ENCODE measurements at regions not wholly inside any gene's neighbourhood (a gene's known extent, or its start where the extent isn't known, plus 50 kb on each side); places are given as distances from the start of the nearest gene placed in this dataset.

DNA sequence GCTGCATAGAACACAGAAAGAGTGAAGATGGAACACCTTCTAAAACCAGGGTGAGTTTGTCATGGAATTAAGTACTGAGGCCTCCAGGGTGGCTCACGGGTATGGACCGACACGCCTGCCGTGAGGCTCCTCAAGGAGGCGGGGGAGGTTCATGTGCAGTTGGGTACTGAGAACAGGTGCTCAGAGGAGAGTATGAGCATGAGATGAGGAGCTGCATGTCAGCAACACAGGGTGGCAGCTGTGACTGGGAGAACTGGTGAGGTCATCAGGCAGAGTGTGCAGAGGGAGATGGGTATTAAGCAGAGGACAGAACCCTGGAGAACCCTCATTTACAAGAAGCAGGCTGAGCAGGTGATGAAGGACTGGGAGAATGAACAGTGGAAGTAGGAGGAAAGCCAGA lies 63.2 kb upstream of the KLHL29 start:
- no peak overlapping the region for H3K4me3 ChIP-seq (ENCODE audit: low read length)
- no peak for DNase-seq (ENCODE audit: low read depth)
- TF ChIP-seq, protein P1, sequence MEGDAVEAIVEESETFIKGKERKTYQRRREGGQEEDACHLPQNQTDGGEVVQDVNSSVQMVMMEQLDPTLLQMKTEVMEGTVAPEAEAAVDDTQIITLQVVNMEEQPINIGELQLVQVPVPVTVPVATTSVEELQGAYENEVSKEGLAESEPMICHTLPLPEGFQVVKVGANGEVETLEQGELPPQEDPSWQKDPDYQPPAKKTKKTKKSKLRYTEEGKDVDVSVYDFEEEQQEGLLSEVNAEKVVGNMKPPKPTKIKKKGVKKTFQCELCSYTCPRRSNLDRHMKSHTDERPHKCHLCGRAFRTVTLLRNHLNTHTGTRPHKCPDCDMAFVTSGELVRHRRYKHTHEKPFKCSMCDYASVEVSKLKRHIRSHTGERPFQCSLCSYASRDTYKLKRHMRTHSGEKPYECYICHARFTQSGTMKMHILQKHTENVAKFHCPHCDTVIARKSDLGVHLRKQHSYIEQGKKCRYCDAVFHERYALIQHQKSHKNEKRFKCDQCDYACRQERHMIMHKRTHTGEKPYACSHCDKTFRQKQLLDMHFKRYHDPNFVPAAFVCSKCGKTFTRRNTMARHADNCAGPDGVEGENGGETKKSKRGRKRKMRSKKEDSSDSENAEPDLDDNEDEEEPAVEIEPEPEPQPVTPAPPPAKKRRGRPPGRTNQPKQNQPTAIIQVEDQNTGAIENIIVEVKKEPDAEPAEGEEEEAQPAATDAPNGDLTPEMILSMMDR (conservative IDR thresholded peaks at IDR 0.05; ENCODE audit: low read depth, low read length): no peak

- TF ChIP-seq, protein P1 (conservative IDR thresholded peaks at IDR 0.05; ENCODE audit: low read depth, low read length): no peak
- no peak overlapping the region for H3K4me3 ChIP-seq (ENCODE audit: low read length)
- no peak for DNase-seq (ENCODE audit: low read depth)
Observed at GRCh38 chr2:23322567-23323197, 62.3 kb upstream of the KLHL29 start.

GRCh38 chr2:23323198-23323916 lies 61.6 kb upstream of the KLHL29 start:
- DNase-seq (ENCODE audit: low read depth): no peak
- H3K4me3 ChIP-seq (ENCODE audit: low read length): no peak overlapping the region
- TF ChIP-seq, protein P1 (conservative IDR thresholded peaks at IDR 0.05; ENCODE audit: low read depth, low read length): no peak

GRCh38 chr2:23323917-23324680 lies 60.9 kb upstream of the KLHL29 start:
- no peak overlapping the region for H3K4me3 ChIP-seq (ENCODE audit: low read length)
- TF ChIP-seq, protein P1 (conservative IDR thresholded peaks at IDR 0.05; ENCODE audit: low read depth, low read length): no peak
- DNase-seq (ENCODE audit: low read depth): no peak

DNA sequence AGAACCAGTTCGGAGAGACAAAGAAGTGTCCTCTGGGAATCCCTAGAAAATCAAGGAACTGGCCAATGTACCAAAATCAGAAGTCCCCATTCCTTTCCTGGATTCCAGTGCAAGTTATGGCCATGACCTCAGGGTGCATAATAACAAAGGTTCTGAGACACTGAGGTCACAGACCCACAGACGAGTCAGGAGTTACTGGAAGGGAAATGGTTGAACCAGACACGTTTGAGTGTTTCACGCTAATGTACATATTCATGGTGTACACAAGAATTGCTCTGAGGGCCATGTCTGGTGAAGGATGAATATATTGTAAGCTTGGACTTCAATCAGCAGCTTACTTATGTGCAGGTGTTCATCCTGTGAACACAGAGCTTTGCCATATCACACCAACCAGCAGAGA lies 58.6 kb upstream of the KLHL29 start:
- no peak for DNase-seq (ENCODE audit: low read depth)

GRCh38 chr2:23327416-23327815 lies 57.6 kb upstream of the KLHL29 start:
- no peak for DNase-seq (ENCODE audit: low read depth)
- TF ChIP-seq, protein P1 (conservative IDR thresholded peaks at IDR 0.05; ENCODE audit: low read depth, low read length): no peak
- H3K4me3 ChIP-seq (ENCODE audit: low read length): no peak overlapping the region

More for the DNA sequence above, 58.6 kb upstream of the KLHL29 start:
- no peak overlapping the region for H3K4me3 ChIP-seq (ENCODE audit: low read length)
- TF ChIP-seq, protein P1 (conservative IDR thresholded peaks at IDR 0.05; ENCODE audit: low read depth, low read length): no peak

All from retinal pigment epithelial cell (primary cell).